Naive thymus-derived CD8-positive, alpha-beta T cell (primary cell): ENCODE measurements at regions not wholly inside any gene's neighbourhood (a gene's known extent, or its start where the extent isn't known, plus 50 kb on each side); places are given as distances from the start of the nearest gene placed in this dataset.
A peak's percentile ranks its signal among the peaks of the same experiment; 100 is the strongest.
"Not testable (repeated sequence)": the region's sequence is repeated elsewhere in the genome, so short reads cannot be mapped to it uniquely, and the experiment has no call there.

ENCODE experiments used
- ATAC-seq, 2 donors: fragments of 150-1000 bp; cut with Tn5 transposase in 1 of 2; sonication (Bioruptor Pico), chemical (Tn5 transposase) in 1 of 2; 1 replicate in 1 of 2; 2 replicates in 1 of 2; pipeline ENCODE4 v1.10.0; 2021; ENCODE audit warnings: mild to moderate bottlenecking in 2 of 2, moderate library complexity in 2 of 2
- POLR2A ChIA-PET: fragments of 350-600 bp; sonication (Branson Sonifier 250); formaldehyde crosslinking; loops from one replicate; lab custom pipeline; 2021; ENCODE audit warnings: antibody characterized with exemption; lab: Charles Lee
- DNase-seq, 10 donors: peaks; one replicate each; pipeline versions ENCODE4 v3.0.0 to v3.0.0-alpha.2; 2020 to 2022
- H3K27ac Mint-ChIP-seq, 10 donors: one replicate each; pipeline ENCODE4 v1.8.0; 2020 to 2022; ENCODE audit warnings: mild to moderate bottlenecking in 10 of 10, mixed read lengths in 10 of 10, moderate library complexity in 4 of 10, inconsistent platforms in 1 of 10
- H3K27me3 Mint-ChIP-seq, 5 donors: one replicate each; pipeline ENCODE4 v1.8.0; 2021 to 2022; ENCODE audit warnings: mixed read lengths in 5 of 5
- H3K36me3 Mint-ChIP-seq, 3 donors: one replicate each; pipeline ENCODE4 v1.8.0; 2020 to 2022; ENCODE audit warnings: mixed read lengths in 3 of 3, mild to moderate bottlenecking in 2 of 3, inconsistent platforms in 1 of 3
- H3K4me1 Mint-ChIP-seq, 4 donors: one replicate each; pipeline ENCODE4 v1.8.0; 2021 to 2022; ENCODE audit warnings: mixed read lengths in 4 of 4
- H3K4me3 Mint-ChIP-seq, 10 donors: one replicate each; pipeline ENCODE4 v1.8.0; 2020 to 2022; ENCODE audit warnings: mild to moderate bottlenecking in 10 of 10, mixed read lengths in 10 of 10, moderate library complexity in 6 of 10, inconsistent platforms in 1 of 10
- H3K9me3 Mint-ChIP-seq, 9 donors: one replicate each; pipeline ENCODE4 v1.8.0; 2020 to 2022; ENCODE audit warnings: mixed read lengths in 9 of 9, mild to moderate bottlenecking in 3 of 9, inconsistent platforms in 1 of 9, moderate library complexity in 1 of 9

- POLR2A ChIA-PET = interaction anchor here (1.0 kb wide), 1 partner anchor 1487 kb away, joined by 3 read pairs; no protein-coding TSS in a partner anchor
- peaks cover 0 to 3% (median 0%) of the 10 kb centered on the region in 5 donors for H3K27me3 Mint-ChIP-seq
- H3K27ac Mint-ChIP-seq = peak overlapping the region in 1 of 10 donors; percentile 12
- ATAC-seq (no peak), DNase-seq (no peak)
- peaks cover 0 to 4% (median 0%) of the 10 kb centered on the region in 9 donors for H3K9me3 Mint-ChIP-seq
- H3K36me3 Mint-ChIP-seq = no peaks in the 10 kb centered on the region
- no peak overlapping the region for H3K4me3 Mint-ChIP-seq
- H3K4me1 Mint-ChIP-seq = peaks cover 0 to 38% (median 15%) of the 10 kb centered on the region in 4 donors
Observed at GRCh38 chr5:97550818-97551217, 367.8 kb upstream of the RIOK2 start.

GRCh38 chr5:97553604-97554452, 370.8 kb upstream of the RIOK2 start:
- DNase-seq (no peak), ATAC-seq (no peak)
- H3K36me3 Mint-ChIP-seq = no peaks in the 10 kb centered on the region
- POLR2A ChIA-PET = no interaction called here
- peaks cover 0 to 13% (median 0%) of the 10 kb centered on the region in 4 donors for H3K4me1 Mint-ChIP-seq
- peaks cover 0 to 4% (median 0%) of the 10 kb centered on the region in 9 donors for H3K9me3 Mint-ChIP-seq
- no peak overlapping the region for H3K27ac Mint-ChIP-seq
- no peak overlapping the region for H3K4me3 Mint-ChIP-seq
- H3K27me3 Mint-ChIP-seq = peaks cover 0 to 3% (median 0%) of the 10 kb centered on the region in 5 donors

- Mint-ChIP-seq H3K36me3 (no peaks in the 10 kb centered on the region), H3K4me1 (peaks cover 0 to 8% (median 0%) of the 10 kb centered on the region in 4 donors), H3K4me3 (no peak overlapping the region), H3K27me3 (peaks cover 0 to 3% (median 0%) of the 10 kb centered on the region in 5 donors), H3K27ac (no peak overlapping the region), H3K9me3 (peaks cover 0 to 4% (median 0%) of the 10 kb centered on the region in 9 donors)
- ATAC-seq (no peak), DNase-seq (no peak)
- POLR2A ChIA-PET = no interaction called here
Observed at GRCh38 chr5:97554977-97555643, 372.1 kb upstream of the RIOK2 start.

GRCh38 chr5:97555644-97555981, 372.6 kb upstream of the RIOK2 start:
- no peaks in the 10 kb centered on the region for H3K36me3 Mint-ChIP-seq
- DNase-seq (no peak), ATAC-seq (no peak)
- no peak overlapping the region for H3K27ac Mint-ChIP-seq
- H3K9me3 Mint-ChIP-seq = peaks cover 0 to 4% (median 0%) of the 10 kb centered on the region in 9 donors
- H3K27me3 Mint-ChIP-seq = peaks cover 0 to 3% (median 0%) of the 10 kb centered on the region in 5 donors
- POLR2A ChIA-PET = no interaction called here
- H3K4me3 Mint-ChIP-seq = no peak overlapping the region
- H3K4me1 Mint-ChIP-seq = peaks cover 0 to 4% (median 0%) of the 10 kb centered on the region in 4 donors

- Mint-ChIP-seq H3K27ac (no peak overlapping the region), H3K9me3 (peaks cover 0 to 5% (median 2%) of the 10 kb centered on the region in 9 donors), H3K27me3 (peaks cover 0 to 4% (median 2%) of the 10 kb centered on the region in 5 donors), H3K4me1 (no peaks in the 10 kb centered on the region), H3K4me3 (no peak overlapping the region), H3K36me3 (no peaks in the 10 kb centered on the region)
- no peak for ATAC-seq
- POLR2A ChIA-PET = no interaction called here
- DNase-seq = no peak
Observed at GRCh38 chr5:97559827-97560598, 377.0 kb upstream of the RIOK2 start.

GRCh38 chr5:97560599-97560993, 377.5 kb upstream of the RIOK2 start:
- H3K27me3 Mint-ChIP-seq = peaks cover 0 to 4% (median 2%) of the 10 kb centered on the region in 5 donors
- no peak for ATAC-seq
- POLR2A ChIA-PET = no interaction called here
- H3K27ac Mint-ChIP-seq = no peak overlapping the region
- H3K4me3 Mint-ChIP-seq = no peak overlapping the region
- no peaks in the 10 kb centered on the region for H3K36me3 Mint-ChIP-seq
- DNase-seq = no peak
- peaks cover 0 to 11% (median 2%) of the 10 kb centered on the region in 9 donors for H3K9me3 Mint-ChIP-seq
- no peaks in the 10 kb centered on the region for H3K4me1 Mint-ChIP-seq

GRCh38 chr5:97563050-97563657, 380.1 kb upstream of the RIOK2 start:
- H3K4me1 Mint-ChIP-seq = no peaks in the 10 kb centered on the region
- POLR2A ChIA-PET = no interaction called here
- peaks cover 0 to 21% (median 5%) of the 10 kb centered on the region in 9 donors for H3K9me3 Mint-ChIP-seq
- H3K27ac Mint-ChIP-seq = no peak overlapping the region
- ATAC-seq (no peak), DNase-seq (no peak)
- H3K27me3 Mint-ChIP-seq = peaks cover 0 to 4% (median 2%) of the 10 kb centered on the region in 5 donors
- H3K36me3 Mint-ChIP-seq = no peaks in the 10 kb centered on the region
- no peak overlapping the region for H3K4me3 Mint-ChIP-seq

GRCh38 chr5:97568382-97568781, 385.3 kb upstream of the RIOK2 start:
- Mint-ChIP-seq H3K27ac (no peak overlapping the region), H3K27me3 (no peaks in the 10 kb centered on the region), H3K4me1 (no peaks in the 10 kb centered on the region), H3K4me3 (no peak overlapping the region), H3K36me3 (peaks cover 0 to 8% (median 3%) of the 10 kb centered on the region in 3 donors), H3K9me3 (peaks cover 7 to 45% (median 29%) of the 10 kb centered on the region in 9 donors)
- DNase-seq = no peak
- POLR2A ChIA-PET = no interaction called here
- no peak for ATAC-seq

GRCh38 chr5:97570242-97570641, 387.2 kb upstream of the RIOK2 start:
- POLR2A ChIA-PET = no interaction called here
- DNase-seq (no peak), ATAC-seq (no peak)
- Mint-ChIP-seq H3K36me3 (peaks cover 0 to 8% (median 3%) of the 10 kb centered on the region in 3 donors), H3K27me3 (no peaks in the 10 kb centered on the region), H3K4me1 (no peaks in the 10 kb centered on the region), H3K4me3 (no peak overlapping the region), H3K27ac (no peak overlapping the region), H3K9me3 (peaks cover 7 to 43% (median 23%) of the 10 kb centered on the region in 9 donors)

- peaks cover 7 to 20% (median 12%) of the 10 kb centered on the region in 9 donors for H3K9me3 Mint-ChIP-seq
- DNase-seq (no peak), ATAC-seq (no peak)
- POLR2A ChIA-PET = no interaction called here
- H3K27ac Mint-ChIP-seq = no peak overlapping the region
- H3K27me3 Mint-ChIP-seq = no peaks in the 10 kb centered on the region
- no peaks in the 10 kb centered on the region for H3K4me1 Mint-ChIP-seq
- no peak overlapping the region for H3K4me3 Mint-ChIP-seq
- H3K36me3 Mint-ChIP-seq = peaks cover 0 to 8% (median 3%) of the 10 kb centered on the region in 3 donors
Observed at GRCh38 chr5:97575322-97575721, 392.3 kb upstream of the RIOK2 start.

GRCh38 chr5:97576956-97577355, 393.9 kb upstream of the RIOK2 start:
- peaks cover 0 to 6% (median 0%) of the 10 kb centered on the region in 9 donors for H3K9me3 Mint-ChIP-seq
- no peak overlapping the region for H3K27ac Mint-ChIP-seq
- DNase-seq = no peak
- ATAC-seq = no peak
- no peak overlapping the region for H3K4me3 Mint-ChIP-seq
- H3K27me3 Mint-ChIP-seq = no peaks in the 10 kb centered on the region
- H3K36me3 Mint-ChIP-seq = no peaks in the 10 kb centered on the region
- POLR2A ChIA-PET = no interaction called here
- H3K4me1 Mint-ChIP-seq = no peaks in the 10 kb centered on the region

- POLR2A ChIA-PET, H3K4me3 Mint-ChIP-seq: not testable (repeated sequence)
Observed at GRCh38 chr5:97579977-97580376, 396.9 kb upstream of the RIOK2 start.

More at GRCh38 chr5:97579977-97580376, 396.9 kb upstream of the RIOK2 start:
- H3K4me1 Mint-ChIP-seq, H3K27me3 Mint-ChIP-seq, DNase-seq, ATAC-seq, H3K9me3 Mint-ChIP-seq, H3K36me3 Mint-ChIP-seq, H3K27ac Mint-ChIP-seq: not testable (repeated sequence)
